ENCODE measurements at regions not wholly inside any gene's neighbourhood (a gene's known extent, or its start where the extent isn't known, plus 50 kb on each side); places are given as distances from the start of the nearest gene placed in this dataset.

DNA sequence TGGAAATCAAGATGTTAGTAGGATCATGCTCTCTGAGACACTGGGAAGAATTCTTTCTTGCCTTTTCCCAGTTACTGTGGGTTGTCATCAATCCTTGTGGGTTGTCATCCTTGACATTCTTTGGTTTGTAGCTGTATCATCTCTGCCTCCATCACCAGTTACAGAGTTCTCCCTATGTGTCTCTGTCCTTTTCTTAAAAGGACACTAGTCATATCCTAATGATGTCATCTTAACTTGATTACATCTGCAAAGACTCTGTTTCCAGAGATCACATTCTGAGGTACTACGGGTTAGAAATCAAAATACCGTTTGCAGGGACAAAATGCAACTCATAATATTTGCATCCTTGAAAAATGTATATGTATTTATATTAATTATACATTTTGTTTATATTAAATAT is 500.4 kb downstream of the ZBBX start:
- no peaks in the 10 kb centered on the region for H3K27me3 ChIP-seq (ENCODE audit: control insufficient read depth, extremely low read depth, insufficient read depth, low read length)
- TF ChIP-seq, protein P1, sequence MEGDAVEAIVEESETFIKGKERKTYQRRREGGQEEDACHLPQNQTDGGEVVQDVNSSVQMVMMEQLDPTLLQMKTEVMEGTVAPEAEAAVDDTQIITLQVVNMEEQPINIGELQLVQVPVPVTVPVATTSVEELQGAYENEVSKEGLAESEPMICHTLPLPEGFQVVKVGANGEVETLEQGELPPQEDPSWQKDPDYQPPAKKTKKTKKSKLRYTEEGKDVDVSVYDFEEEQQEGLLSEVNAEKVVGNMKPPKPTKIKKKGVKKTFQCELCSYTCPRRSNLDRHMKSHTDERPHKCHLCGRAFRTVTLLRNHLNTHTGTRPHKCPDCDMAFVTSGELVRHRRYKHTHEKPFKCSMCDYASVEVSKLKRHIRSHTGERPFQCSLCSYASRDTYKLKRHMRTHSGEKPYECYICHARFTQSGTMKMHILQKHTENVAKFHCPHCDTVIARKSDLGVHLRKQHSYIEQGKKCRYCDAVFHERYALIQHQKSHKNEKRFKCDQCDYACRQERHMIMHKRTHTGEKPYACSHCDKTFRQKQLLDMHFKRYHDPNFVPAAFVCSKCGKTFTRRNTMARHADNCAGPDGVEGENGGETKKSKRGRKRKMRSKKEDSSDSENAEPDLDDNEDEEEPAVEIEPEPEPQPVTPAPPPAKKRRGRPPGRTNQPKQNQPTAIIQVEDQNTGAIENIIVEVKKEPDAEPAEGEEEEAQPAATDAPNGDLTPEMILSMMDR (optimal IDR thresholded peaks at IDR 0.05 in 1 of 3, IDR thresholded peaks at IDR 0.05 in 1 of 3, conservative IDR thresholded peaks at IDR 0.05 in 1 of 3; ENCODE audit: extremely low read depth in 1 of 3, insufficient read depth in 2 of 3, low read length in 3 of 3): no peak
- TF ChIP-seq EZH2 (IDR thresholded peaks at IDR 0.05; ENCODE audit: low read length): no peak
- no peaks in the 10 kb centered on the region for H3K9me1 ChIP-seq (ENCODE audit: control insufficient read depth, extremely low read depth, insufficient read depth, low read length)
- no peak overlapping the region for H3K4me3 ChIP-seq (ENCODE audit: control insufficient read depth in 2 of 3, extremely low read depth in 1 of 3, insufficient read depth in 2 of 3, low read depth in 1 of 3, low read length in 3 of 3)
- FAIRE-seq: no peak
- no peak overlapping the region for H2AFZ ChIP-seq (ENCODE audit: control insufficient read depth, low read length)
- H3K36me3 ChIP-seq (ENCODE audit: control insufficient read depth in 2 of 2, extremely low read depth in 1 of 2, insufficient read depth in 2 of 2, low read length in 2 of 2): no peaks in the 10 kb centered on the region
- H3K9ac ChIP-seq (ENCODE audit: control insufficient read depth, extremely low read depth, insufficient read depth, low read length): no peak overlapping the region
- H3K27ac ChIP-seq (ENCODE audit: control insufficient read depth, insufficient read depth, low read length): no peak overlapping the region
- H4K20me1 ChIP-seq (ENCODE audit: control insufficient read depth, extremely low read depth, insufficient read depth, low read length): no peaks in the 10 kb centered on the region
- no peak overlapping the region for H3K4me2 ChIP-seq (ENCODE audit: control insufficient read depth, extremely low read depth, insufficient read depth, low read depth, low read length)
- dilution Hi-C loops (cut with MboI; ENCODE audit: extremely low pct_ligation_motif_present, low sequenced_read_pairs): no loop called here
- no peak for DNase-seq (ENCODE audit: low read depth, low spot score)
- H3K9me3 ChIP-seq (ENCODE audit: control insufficient read depth, low read depth, low read length): no peaks in the 10 kb centered on the region
- H3K79me2 ChIP-seq (ENCODE audit: control insufficient read depth, insufficient read depth, low read length): no peaks in the 10 kb centered on the region
- H3K4me1 ChIP-seq (ENCODE audit: control insufficient read depth, extremely low read depth, insufficient read depth, low read length): no peaks in the 10 kb centered on the region

DNA sequence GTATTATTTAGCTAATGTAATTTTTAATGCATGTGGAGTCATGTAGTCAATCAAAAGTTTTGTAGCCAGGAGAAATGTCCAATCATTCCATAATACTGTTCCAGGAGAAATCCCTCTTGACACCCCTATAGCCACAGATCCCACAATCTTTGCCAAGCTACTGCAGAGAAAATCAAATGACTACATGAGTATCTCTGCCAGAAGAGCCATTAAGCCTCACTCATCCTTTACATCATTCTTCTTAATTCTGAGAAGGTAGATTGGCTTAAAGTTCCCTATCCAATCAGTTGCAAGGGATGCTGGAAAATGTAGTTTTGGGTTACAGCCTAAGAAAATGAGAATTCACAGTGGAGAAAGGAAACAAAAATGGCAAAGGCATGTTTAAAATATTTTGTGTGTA is 502.1 kb downstream of the ZBBX start:
- Histone ChIP-seq H3K27me3 (ENCODE audit: control insufficient read depth, extremely low read depth, insufficient read depth, low read length) (no peaks in the 10 kb centered on the region), H3K9me1 (ENCODE audit: control insufficient read depth, extremely low read depth, insufficient read depth, low read length) (no peaks in the 10 kb centered on the region), H3K79me2 (ENCODE audit: control insufficient read depth, insufficient read depth, low read length) (no peaks in the 10 kb centered on the region), H2AFZ (ENCODE audit: control insufficient read depth, low read length) (no peak overlapping the region), H3K4me1 (ENCODE audit: control insufficient read depth, extremely low read depth, insufficient read depth, low read length) (no peaks in the 10 kb centered on the region), H3K4me3 (ENCODE audit: control insufficient read depth in 2 of 3, extremely low read depth in 1 of 3, insufficient read depth in 2 of 3, low read depth in 1 of 3, low read length in 3 of 3) (no peak overlapping the region), H4K20me1 (ENCODE audit: control insufficient read depth, extremely low read depth, insufficient read depth, low read length) (no peaks in the 10 kb centered on the region), H3K9me3 (ENCODE audit: control insufficient read depth, low read depth, low read length) (no peaks in the 10 kb centered on the region), H3K36me3 (ENCODE audit: control insufficient read depth in 2 of 2, extremely low read depth in 1 of 2, insufficient read depth in 2 of 2, low read length in 2 of 2) (no peaks in the 10 kb centered on the region), H3K9ac (ENCODE audit: control insufficient read depth, extremely low read depth, insufficient read depth, low read length) (no peak overlapping the region), H3K27ac (ENCODE audit: control insufficient read depth, insufficient read depth, low read length) (no peak overlapping the region), H3K4me2 (ENCODE audit: control insufficient read depth, extremely low read depth, insufficient read depth, low read depth, low read length) (no peak overlapping the region)
- FAIRE-seq (no peak), DNase-seq (ENCODE audit: low read depth, low spot score) (no peak)
- dilution Hi-C loops (cut with MboI; ENCODE audit: extremely low pct_ligation_motif_present, low sequenced_read_pairs): no loop called here
- no peak for TF ChIP-seq EZH2 (IDR thresholded peaks at IDR 0.05; ENCODE audit: low read length)
- TF ChIP-seq, protein P1 (optimal IDR thresholded peaks at IDR 0.05 in 1 of 3, IDR thresholded peaks at IDR 0.05 in 1 of 3, conservative IDR thresholded peaks at IDR 0.05 in 1 of 3; ENCODE audit: extremely low read depth in 1 of 3, insufficient read depth in 2 of 3, low read length in 3 of 3): no peak

Measured in keratinocyte (primary cell).